Suprapubic skin (tissue), 4 donors: ENCODE measurements at regions not wholly inside any gene's neighbourhood (a gene's known extent, or its start where the extent isn't known, plus 50 kb on each side); places are given as distances from the start of the nearest gene placed in this dataset.
"Not testable (repeated sequence)": the region's sequence is repeated elsewhere in the genome, so short reads cannot be mapped to it uniquely, and the experiment has no call there.

Experiments used
- EP300 ChIP-seq: sonication (generic); formaldehyde crosslinking; IDR thresholded peaks from one replicate; pipeline ENCODE4 v1.6.1; 2017; ENCODE audit warnings: antibody characterized with exemption
- POLR2A ChIP-seq, 2 donors: fragments of 450-650 bp; IDR thresholded peaks; one replicate each; pipeline ENCODE4 v1.6.1; 2017; ENCODE audit warnings: antibody characterized with exemption in 2 of 2, mild to moderate bottlenecking in 2 of 2, moderate library complexity in 2 of 2
- POLR2AphosphoS5 ChIP-seq, 3 donors: sonication (generic); formaldehyde crosslinking; IDR thresholded peaks; one replicate each; pipeline ENCODE4 v1.6.1; 2017; ENCODE audit warnings: antibody characterized with exemption in 3 of 3
- TF ChIP-seq, protein P1 (sequence below), 2 donors: fragments of 200-600 bp in 1 of 2; fragments of 450-650 bp in 1 of 2; sonication (generic) in 1 of 2; IDR thresholded peaks; one replicate each; pipeline ENCODE4 v1.5.1; 2016 to 2019; ENCODE audit warnings: antibody characterized with exemption in 2 of 2, mild to moderate bottlenecking in 1 of 2, moderate library complexity in 1 of 2

DNA sequence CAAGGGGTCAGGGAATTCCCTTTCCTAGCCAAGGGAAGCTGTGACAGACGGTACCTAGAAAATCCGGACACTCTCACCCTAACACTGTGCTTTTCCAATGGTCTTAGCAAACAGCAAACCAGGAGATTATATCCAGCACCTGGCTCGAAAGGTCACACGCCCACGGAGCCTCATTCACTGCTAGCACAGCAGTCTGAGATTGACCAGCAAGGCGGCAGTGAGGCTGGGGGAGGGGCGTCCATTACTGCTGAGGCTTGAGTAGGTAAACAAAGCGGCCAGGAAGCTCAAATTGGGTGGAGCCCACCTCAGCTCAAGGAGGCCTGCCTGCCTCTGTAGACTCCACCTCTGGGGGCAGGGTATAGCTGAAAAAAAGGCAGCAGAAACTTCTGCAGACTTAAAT is 447.3 kb downstream of the RSL24D1 start:
- not testable (repeated sequence) for TF ChIP-seq POLR2A (IDR thresholded peaks at IDR 0.05); POLR2AphosphoS5 (IDR thresholded peaks at IDR 0.05); EP300
- TF ChIP-seq, protein P1, sequence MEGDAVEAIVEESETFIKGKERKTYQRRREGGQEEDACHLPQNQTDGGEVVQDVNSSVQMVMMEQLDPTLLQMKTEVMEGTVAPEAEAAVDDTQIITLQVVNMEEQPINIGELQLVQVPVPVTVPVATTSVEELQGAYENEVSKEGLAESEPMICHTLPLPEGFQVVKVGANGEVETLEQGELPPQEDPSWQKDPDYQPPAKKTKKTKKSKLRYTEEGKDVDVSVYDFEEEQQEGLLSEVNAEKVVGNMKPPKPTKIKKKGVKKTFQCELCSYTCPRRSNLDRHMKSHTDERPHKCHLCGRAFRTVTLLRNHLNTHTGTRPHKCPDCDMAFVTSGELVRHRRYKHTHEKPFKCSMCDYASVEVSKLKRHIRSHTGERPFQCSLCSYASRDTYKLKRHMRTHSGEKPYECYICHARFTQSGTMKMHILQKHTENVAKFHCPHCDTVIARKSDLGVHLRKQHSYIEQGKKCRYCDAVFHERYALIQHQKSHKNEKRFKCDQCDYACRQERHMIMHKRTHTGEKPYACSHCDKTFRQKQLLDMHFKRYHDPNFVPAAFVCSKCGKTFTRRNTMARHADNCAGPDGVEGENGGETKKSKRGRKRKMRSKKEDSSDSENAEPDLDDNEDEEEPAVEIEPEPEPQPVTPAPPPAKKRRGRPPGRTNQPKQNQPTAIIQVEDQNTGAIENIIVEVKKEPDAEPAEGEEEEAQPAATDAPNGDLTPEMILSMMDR (IDR thresholded peaks at IDR 0.05): not testable (repeated sequence)
